ENCODE measurements at regions not wholly inside any gene's neighbourhood (a gene's known extent, or its start where the extent isn't known, plus 50 kb on each side); places are given as distances from the start of the nearest gene placed in this dataset.
"Not testable (repeated sequence)": the region's sequence is repeated elsewhere in the genome, so short reads cannot be mapped to it uniquely, and the experiment has no call there.

DNA sequence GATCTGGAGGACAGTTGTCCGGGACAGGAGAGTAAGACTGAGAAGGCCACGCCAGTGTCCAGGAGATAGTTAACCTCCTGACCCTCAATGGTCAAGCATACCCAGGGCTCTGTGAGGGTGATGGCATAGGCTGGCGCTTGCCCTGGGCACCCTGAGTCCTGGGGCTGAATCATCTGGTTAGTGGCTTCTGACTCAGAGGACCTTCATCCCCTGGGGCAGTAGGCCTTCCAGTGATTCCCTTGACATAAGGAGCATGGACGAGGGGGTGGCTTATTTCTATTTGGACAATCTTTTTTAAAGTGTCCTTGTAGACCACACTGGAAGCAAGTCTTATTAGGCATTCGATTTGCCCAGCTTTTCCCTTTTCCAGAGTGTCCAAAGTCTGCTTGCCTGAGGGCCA is 108.4 kb upstream of the SHISA3 start:
- DNase-seq: not testable (repeated sequence)

GRCh38 chr4:42292192-42292591 is 105.1 kb upstream of the SHISA3 start:
- not testable (repeated sequence) for DNase-seq

GRCh38 chr4:42293967-42294813 is 103.1 kb upstream of the SHISA3 start:
- no peak for DNase-seq

DNA sequence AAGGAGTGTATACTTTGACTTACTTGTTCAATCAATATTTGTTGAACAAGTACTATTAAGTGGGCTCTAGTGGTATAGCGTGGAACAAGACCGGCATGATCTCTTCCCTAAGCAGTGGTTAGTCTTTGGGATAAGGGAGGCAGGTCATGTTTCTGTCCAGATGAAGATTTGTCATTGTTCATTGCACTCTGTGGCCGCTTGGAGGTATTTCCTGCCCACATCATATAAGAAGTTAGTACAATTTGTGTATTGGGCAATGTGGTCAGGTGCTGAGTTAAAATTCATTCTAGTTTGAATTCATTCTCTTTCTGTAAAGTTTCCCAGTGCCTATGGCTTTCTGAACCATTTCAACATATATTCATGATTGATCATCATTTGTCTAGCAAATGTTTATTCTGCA is 101.1 kb upstream of the SHISA3 start:
- no peak for DNase-seq

GRCh38 chr4:42302348-42302747 is 94.9 kb upstream of the SHISA3 start:
- DNase-seq: peak; percentile 8

- peak; percentile 15 for DNase-seq
Observed at GRCh38 chr4:42306221-42307109, 90.8 kb upstream of the SHISA3 start.

- no peak for DNase-seq
Observed at GRCh38 chr4:42308247-42308646, 89.0 kb upstream of the SHISA3 start.

DNA sequence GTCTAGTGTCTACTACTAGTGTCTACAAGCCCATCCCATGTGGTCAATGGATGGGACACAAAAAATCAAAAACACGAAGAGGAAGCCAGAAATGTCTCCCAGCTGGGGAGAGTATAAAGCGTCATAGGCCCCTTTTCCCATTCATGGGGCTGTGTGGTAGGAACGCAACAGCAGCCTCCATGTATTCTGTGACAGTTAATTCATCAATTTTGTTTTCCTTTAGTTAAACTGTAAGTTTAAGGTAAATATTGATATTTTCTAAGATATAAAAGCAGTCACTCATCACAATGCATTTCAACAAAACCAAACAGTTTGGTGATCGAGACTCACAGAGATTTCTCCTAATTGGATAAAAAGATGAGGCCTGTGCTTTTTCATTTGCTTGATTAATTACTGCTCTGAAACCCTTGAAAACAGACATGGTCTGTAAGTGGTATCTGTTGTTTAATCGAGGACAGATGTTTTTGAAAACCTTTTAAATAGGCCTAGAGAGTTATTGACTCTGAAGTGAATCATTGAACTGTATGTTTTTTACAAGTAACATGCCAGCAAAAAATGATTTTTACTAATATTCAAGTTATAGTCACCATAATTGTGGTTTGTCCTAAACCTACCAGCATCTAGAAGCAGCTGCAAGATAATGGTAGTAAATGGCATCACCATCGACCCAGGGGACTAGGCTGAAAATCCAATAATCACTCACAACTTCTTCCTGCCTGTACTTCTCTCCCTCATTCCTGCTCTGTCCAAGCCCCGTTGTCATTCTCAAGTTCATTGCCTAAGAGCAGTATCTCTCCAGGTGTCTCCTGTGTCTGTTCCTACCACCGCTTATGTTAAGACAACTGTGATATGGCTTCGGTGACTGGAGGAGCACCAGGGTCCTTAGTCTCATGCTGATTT is 87.7 kb upstream of the SHISA3 start:
- DNase-seq: no peak

DNA sequence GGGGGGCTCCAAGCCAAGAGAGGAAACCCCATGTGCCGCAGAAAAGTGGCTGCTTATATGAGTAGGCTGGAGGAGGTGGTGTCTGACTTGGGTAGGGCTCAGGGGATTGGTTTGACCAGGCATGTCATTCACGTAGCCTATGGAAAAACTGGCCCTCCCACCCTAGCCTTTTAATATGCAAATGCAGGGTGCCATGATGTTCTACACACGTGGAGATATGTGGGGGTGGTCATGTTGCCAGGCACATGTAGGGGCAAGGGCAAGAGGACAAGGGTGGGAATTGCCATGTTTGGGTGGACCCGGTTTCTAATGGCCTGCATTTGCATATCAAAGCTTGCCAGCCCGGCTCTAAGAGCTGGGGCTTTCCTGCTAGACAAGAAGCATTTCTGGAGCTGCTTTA is 86.9 kb upstream of the SHISA3 start:
- no peak for DNase-seq

DNA sequence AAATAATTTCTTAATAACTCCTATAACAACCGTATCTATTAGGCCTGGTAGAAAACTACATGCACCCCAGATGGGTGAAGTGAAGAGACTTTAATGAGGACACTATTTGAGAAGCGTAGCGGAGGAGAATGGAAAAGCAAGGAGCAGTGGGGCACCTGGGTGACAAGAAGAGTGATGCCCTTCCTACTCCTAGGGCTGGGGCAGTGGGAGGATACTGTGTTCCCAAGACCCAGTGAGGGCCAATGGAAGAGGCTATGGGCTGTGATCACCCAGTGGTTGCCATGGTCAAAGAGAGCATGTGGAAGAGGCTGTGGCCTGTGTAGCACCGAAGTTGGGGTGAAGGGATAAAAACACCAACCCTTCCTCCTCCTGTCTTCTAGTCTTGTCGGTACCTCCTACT is 86.5 kb upstream of the SHISA3 start:
- no peak for DNase-seq

DNA sequence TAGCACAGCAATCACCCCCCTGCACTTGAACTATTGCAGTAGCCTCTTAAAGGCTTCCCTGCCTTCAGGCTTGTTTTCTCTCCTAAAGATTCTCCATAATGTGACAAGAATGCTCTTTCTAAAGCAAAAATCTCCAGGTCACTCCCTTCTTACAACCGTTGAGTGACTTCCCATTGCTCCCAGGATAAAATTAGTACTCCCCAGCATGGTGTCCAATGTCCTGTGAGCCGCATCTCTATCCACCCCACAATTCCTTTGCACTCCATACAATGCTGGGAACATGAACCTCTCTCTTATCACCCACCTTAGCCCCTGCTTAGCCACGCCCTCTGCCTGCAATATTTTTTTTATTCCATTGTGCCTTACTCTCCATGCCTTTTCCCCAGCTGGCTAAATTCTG is 85.7 kb upstream of the SHISA3 start:
- DNase-seq: no peak

- not testable (repeated sequence) for DNase-seq
Observed at GRCh38 chr4:42313420-42313819, 83.9 kb upstream of the SHISA3 start.

DNA sequence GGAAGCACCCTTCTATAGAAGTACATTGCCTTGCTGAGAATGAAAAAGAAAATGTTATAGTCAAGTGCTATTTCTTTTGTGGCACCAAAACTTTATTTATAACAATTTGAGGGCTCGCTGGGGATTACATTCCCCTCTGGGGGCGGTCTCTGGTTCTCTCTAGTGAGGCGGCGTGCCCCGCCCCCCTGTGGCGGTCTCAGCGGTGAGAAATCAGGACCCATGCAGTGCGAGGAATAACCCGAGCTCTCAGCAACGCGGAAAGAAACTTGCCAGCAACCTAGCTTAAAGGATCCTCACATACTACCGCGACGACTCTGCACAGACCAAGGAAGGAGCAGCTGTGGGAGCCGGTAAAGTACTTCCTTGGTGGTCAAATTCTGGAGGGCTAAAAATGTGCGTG is 83.4 kb upstream of the SHISA3 start:
- DNase-seq: no peak

- no peak for DNase-seq
Observed at GRCh38 chr4:42315231-42315630, 82.1 kb upstream of the SHISA3 start.

DNA sequence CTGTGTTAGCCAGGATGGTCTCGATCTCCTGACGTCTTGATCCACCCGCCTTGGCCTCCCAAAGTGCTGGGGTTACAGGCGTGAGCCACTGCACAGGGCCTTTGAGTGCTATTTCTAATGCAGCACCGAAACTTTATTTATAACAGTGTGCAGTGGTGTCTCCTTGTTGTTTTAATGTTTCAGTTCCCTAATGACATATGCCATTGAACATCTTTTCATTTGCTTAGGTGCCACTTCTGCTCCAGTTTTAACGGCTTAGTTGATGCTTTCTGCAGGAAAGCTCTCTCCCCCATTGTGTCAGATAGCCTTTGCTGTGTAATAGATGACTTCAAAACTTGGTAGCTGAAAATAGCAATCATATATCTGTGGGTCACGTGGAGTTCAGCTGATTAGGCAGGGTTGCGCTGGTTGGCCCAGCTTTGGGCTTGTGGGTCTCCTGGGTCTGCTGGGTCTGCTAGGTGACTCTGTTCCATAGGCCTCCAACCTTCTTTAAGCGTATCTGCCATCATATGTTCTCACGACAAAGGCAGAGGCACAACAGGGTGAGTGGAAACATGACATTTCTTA is 76.4 kb upstream of the SHISA3 start:
- DNase-seq: no peak

DNA sequence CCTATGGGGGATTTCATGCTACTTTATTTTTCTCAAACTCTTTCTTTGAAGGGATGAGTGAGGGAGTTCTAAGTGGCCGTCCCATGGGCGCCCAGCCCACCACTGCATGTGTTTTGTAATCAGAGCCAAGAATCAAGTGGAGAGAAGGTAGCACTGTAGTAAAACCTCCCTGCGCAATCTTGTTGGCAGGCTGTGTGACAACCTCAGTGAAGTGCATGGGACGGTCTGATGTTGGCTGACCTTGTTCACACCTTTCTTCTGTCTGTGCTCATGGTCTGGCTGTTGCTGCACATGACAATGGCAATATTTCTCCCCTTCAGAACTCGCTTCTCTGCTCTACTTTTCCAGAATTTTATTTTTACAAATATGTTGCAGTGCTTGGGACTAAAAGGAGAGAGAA is 71.2 kb upstream of the SHISA3 start:
- no peak for DNase-seq

- DNase-seq: no peak
Observed at GRCh38 chr4:42326524-42326923, 70.8 kb upstream of the SHISA3 start.

GRCh38 chr4:42327323-42327722 is 70.0 kb upstream of the SHISA3 start:
- DNase-seq: no peak

- no peak for DNase-seq
Observed at GRCh38 chr4:42328978-42329377, 68.3 kb upstream of the SHISA3 start.

- no peak for DNase-seq
Observed at GRCh38 chr4:42329421-42329820, 67.9 kb upstream of the SHISA3 start.

GRCh38 chr4:42330002-42330592 is 67.2 kb upstream of the SHISA3 start:
- no peak for DNase-seq

- DNase-seq: no peak
Observed at GRCh38 chr4:42331040-42331439, 66.2 kb upstream of the SHISA3 start.

All from kidney glomerular epithelial cell (primary cell).